Spleen (tissue), 11 donors: ENCODE measurements at regions not wholly inside any gene's neighbourhood (a gene's known extent, or its start where the extent isn't known, plus 50 kb on each side); places are given as distances from the start of the nearest gene placed in this dataset.

Experiments
- DNase-seq: peaks from one replicate; pipeline ENCODE4 v3.0.0-alpha.2; 2020
- H3K27ac ChIP-seq, 8 donors: fragments of 200-600 bp; sonication (generic) in 7 of 8; 1 replicate in 4 of 8; 2 replicates in 4 of 8; pipeline versions ENCODE4 v1.5.0 to v1.8.0; 2016 to 2021; ENCODE audit warnings: inconsistent platforms in 4 of 8, mild to moderate bottlenecking in 4 of 8, moderate library complexity in 1 of 8
- H3K27me3 ChIP-seq, 7 donors: fragments of 200-600 bp; sonication (generic) in 6 of 7; replicated peaks in 1 of 7; 1 replicate in 4 of 7; 2 replicates in 3 of 7; pipeline versions ENCODE4 v1.5.0 to v1.8.0; 2016 to 2021; ENCODE audit warnings: inconsistent platforms in 3 of 7, mild to moderate bottlenecking in 1 of 7
- H3K36me3 ChIP-seq, 6 donors: fragments of 200-600 bp; sonication (generic) in 5 of 6; 1 replicate in 4 of 6; 2 replicates in 2 of 6; pipeline versions ENCODE4 v1.5.0 to v1.8.0; 2016 to 2021; ENCODE audit warnings: inconsistent platforms in 2 of 6
- H3K4me1 ChIP-seq, 6 donors: fragments of 200-600 bp; sonication (generic) in 5 of 6; 1 replicate in 3 of 6; 2 replicates in 3 of 6; pipeline versions ENCODE4 v1.5.0 to v1.8.0; 2016 to 2021; ENCODE audit warnings: inconsistent platforms in 3 of 6
- H3K4me3 ChIP-seq, 8 donors: fragments of 200-600 bp; sonication (generic) in 7 of 8; 1 replicate in 4 of 8; 2 replicates in 4 of 8; pipeline versions ENCODE4 v1.5.0 to v1.8.0; 2016 to 2021; ENCODE audit warnings: inconsistent platforms in 4 of 8, mild to moderate bottlenecking in 4 of 8, moderate library complexity in 2 of 8
- H3K9me3 ChIP-seq, 8 donors: fragments of 200-600 bp; sonication (generic) in 7 of 8; 1 replicate in 4 of 8; 2 replicates in 4 of 8; pipeline versions ENCODE4 v1.5.0 to v1.8.0; 2016 to 2021; ENCODE audit warnings: inconsistent platforms in 4 of 8
- POLR2A ChIP-seq, 3 donors: fragments of 450-650 bp; IDR thresholded peaks; one replicate each; pipeline ENCODE4 v1.5.1; 2017; ENCODE audit warnings: antibody characterized with exemption in 3 of 3, mild to moderate bottlenecking in 1 of 3
- POLR2AphosphoS5 ChIP-seq, 3 donors: sonication (generic); formaldehyde crosslinking; IDR thresholded peaks; one replicate each; pipeline ENCODE4 v1.5.1; 2017; ENCODE audit warnings: antibody characterized with exemption in 3 of 3
- WGBS, 5 donors: extraction: QIAGEN DNeasy Blood & Tissue Kit in 3 of 5; methylation state at CpG; one replicate each; pipeline versions ENCODE4 v1.1.5 to v1.1.7; 2013 to 2018; 5-methylcytosine and 5-hydroxymethylcytosine counted together
- intact Hi-C: fragments of 100-400 bp; cut with DNase I; formaldehyde crosslinking; loops from one replicate; pipeline ENCODE4 v1.15.0; 2023; ENCODE audit warnings: low total_unique reads
- TF ChIP-seq, protein P1 (sequence below), 11 experiments: fragments of 200-600 bp in 7 of 11; fragments of 450-650 bp in 4 of 11; sonication (generic) in 4 of 11; IDR thresholded peaks in 8 of 11; conservative IDR thresholded peaks in 3 of 11; 1 replicate in 7 of 11; 2 replicates in 4 of 11; pipeline versions ENCODE4 v1.4.0 to v1.8.0; 2016 to 2021; ENCODE audit warnings: antibody characterized with exemption in 11 of 11, inconsistent platforms in 4 of 11, mild to moderate bottlenecking in 1 of 11
- donor health status: healthy with polysubstance abuse.
- donor health status: DM: no; HTN: no; CAD: no; lungs with moderate emphysema.
- donor health status: DM: no; HTN: no; CAD: no.
- donor health status: Bipolar disorder and iron deficiency.
- donor health status: healthy.
- donor health status: DM: no; HTN: no; CAD: no.
- donor health status: DM: yes; HTN: yes; CAD: no.

DNA sequence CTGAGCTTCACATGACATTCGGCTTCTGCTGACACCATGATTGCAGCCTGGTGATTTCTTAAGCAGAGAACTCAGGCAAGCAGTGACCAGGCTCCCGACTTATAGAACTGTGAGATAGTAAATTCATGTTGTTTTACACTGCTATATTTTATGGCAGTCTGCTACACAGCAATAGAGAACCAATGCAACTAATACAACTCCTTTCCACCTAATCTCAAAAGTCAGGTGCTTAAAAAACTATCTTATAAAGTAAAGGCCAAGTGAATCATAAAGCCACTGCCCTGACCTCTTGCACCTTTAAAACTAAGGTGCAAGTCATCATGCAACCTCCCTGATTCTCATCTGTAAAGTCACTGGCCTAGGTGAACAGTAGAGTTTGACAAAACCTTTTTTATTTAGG lies 95.3 kb upstream of the GLS start:
- TF ChIP-seq POLR2A (IDR thresholded peaks at IDR 0.05) (no peak), POLR2AphosphoS5 (IDR thresholded peaks at IDR 0.05) (no peak)
- TF ChIP-seq, protein P1, sequence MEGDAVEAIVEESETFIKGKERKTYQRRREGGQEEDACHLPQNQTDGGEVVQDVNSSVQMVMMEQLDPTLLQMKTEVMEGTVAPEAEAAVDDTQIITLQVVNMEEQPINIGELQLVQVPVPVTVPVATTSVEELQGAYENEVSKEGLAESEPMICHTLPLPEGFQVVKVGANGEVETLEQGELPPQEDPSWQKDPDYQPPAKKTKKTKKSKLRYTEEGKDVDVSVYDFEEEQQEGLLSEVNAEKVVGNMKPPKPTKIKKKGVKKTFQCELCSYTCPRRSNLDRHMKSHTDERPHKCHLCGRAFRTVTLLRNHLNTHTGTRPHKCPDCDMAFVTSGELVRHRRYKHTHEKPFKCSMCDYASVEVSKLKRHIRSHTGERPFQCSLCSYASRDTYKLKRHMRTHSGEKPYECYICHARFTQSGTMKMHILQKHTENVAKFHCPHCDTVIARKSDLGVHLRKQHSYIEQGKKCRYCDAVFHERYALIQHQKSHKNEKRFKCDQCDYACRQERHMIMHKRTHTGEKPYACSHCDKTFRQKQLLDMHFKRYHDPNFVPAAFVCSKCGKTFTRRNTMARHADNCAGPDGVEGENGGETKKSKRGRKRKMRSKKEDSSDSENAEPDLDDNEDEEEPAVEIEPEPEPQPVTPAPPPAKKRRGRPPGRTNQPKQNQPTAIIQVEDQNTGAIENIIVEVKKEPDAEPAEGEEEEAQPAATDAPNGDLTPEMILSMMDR (IDR thresholded peaks at IDR 0.05 in 8 of 11, conservative IDR thresholded peaks at IDR 0.05 in 3 of 11): no peak
- intact Hi-C loops: loop anchor here (10.0 kb wide), 1 partner anchor 249 kb away; no protein-coding TSS in a partner anchor
- DNase-seq: no peak
- Histone ChIP-seq H3K9me3 (peaks cover 0 to 4% (median 0%) of the 10 kb centered on the region in 8 donors), H3K27ac (no peak overlapping the region), H3K4me1 (peaks cover 0 to 10% (median 0%) of the 10 kb centered on the region in 6 donors), H3K4me3 (no peak overlapping the region), H3K27me3 (peaks cover 0 to 6% (median 0%) of the 10 kb centered on the region in 7 donors), H3K36me3 (no peaks in the 10 kb centered on the region)
- 89 to 100% (median 95%) methylated on average over 2 of the region's 2 CpGs for WGBS, 5 donors

DNA sequence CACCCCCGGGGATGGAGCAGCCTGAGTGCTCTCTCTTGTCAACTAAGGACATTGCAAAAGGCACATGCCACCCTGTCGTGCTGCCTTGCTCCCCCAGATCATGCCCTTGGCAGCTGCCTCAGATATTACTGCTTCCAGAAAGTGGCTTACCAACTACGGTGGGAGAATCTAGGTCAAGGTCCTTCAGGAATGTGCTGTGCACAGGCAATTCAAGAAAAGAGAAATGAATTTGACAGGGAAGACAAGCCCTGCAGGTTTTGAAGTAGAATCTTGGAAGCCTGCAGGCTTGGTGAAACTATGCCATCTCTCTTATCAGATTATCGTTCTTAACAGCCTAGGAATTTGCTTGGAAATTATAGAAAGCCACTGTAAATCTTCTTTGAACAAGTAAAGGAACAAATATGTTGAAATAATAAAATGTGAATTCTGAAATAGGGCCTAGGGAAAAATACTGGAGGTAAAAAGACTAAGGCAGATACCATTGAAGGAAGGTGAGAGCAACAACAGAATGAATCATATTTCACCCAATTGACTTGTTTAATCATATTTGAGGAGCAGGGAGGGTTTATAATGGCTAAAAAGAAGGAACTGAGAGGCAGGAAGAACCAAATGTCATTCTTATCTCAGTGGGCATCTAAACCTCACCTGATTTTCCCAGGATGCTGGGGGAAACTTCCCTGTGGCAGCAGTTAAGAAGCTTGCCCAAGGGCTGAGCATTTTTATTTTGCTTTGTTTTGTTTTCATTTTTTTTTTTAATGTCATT lies 94.0 kb upstream of the GLS start:
- WGBS, 5 donors: 57 to 66% (median 64%) methylated on average over 4 of the region's 4 CpGs
- intact Hi-C loops: loop anchor here (10.0 kb wide), 1 partner anchor 248 kb away; no protein-coding TSS in a partner anchor
- H3K27me3 ChIP-seq: no peaks in the 10 kb centered on the region
- H3K9me3 ChIP-seq: peaks cover 0 to 4% (median 0%) of the 10 kb centered on the region in 8 donors
- TF ChIP-seq POLR2AphosphoS5 (IDR thresholded peaks at IDR 0.05) (no peak), POLR2A (IDR thresholded peaks at IDR 0.05) (no peak)
- TF ChIP-seq, protein P1 (IDR thresholded peaks at IDR 0.05 in 8 of 11, conservative IDR thresholded peaks at IDR 0.05 in 3 of 11): no peak
- H3K27ac ChIP-seq: no peak overlapping the region
- H3K4me3 ChIP-seq: no peak overlapping the region
- DNase-seq: no peak
- H3K4me1 ChIP-seq: peaks cover 0 to 17% (median 2%) of the 10 kb centered on the region in 6 donors
- no peaks in the 10 kb centered on the region for H3K36me3 ChIP-seq

DNA sequence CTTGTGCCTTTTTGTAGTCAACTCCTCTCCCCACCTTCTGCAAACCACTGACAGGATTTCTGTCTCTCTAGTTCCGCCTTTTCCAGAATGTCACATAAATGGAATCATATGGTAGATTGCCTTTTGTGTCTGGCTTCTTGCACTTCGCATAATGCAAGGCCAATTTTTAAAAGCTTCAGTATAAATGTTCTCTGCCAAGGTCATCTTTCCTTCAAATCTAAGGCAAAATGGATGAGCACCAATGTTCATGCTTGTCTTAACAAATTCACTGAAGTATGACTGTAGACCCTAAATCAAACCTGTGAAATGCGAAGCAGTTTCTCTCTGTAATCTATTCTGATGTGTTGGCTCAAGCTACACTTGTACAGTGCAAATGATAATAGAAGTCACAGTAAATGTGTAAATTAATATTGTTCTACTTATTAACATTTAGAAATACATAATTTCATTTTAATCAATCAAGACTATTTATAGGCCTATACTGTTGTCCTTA lies 92.8 kb upstream of the GLS start:
- peaks cover 0 to 23% (median 3%) of the 10 kb centered on the region in 6 donors for H3K4me1 ChIP-seq
- DNase-seq: no peak
- peaks cover 0 to 4% (median 0%) of the 10 kb centered on the region in 8 donors for H3K9me3 ChIP-seq
- no peak overlapping the region for H3K27ac ChIP-seq
- 64 to 94% (median 76%) methylated on average over 3 of the region's 3 CpGs for whole genome bisulfite sequencing, 5 donors
- no peaks in the 10 kb centered on the region for H3K36me3 ChIP-seq
- no peaks in the 10 kb centered on the region for H3K27me3 ChIP-seq
- no peak for TF ChIP-seq POLR2AphosphoS5 (IDR thresholded peaks at IDR 0.05)
- TF ChIP-seq POLR2A (IDR thresholded peaks at IDR 0.05): no peak
- TF ChIP-seq, protein P1 (IDR thresholded peaks at IDR 0.05 in 8 of 11, conservative IDR thresholded peaks at IDR 0.05 in 3 of 11): no peak
- intact Hi-C loops: loop anchor here (10.0 kb wide), 1 partner anchor 247 kb away; no protein-coding TSS in a partner anchor
- no peak overlapping the region for H3K4me3 ChIP-seq
